ENCODE measurements at regions not wholly inside any gene's neighbourhood (a gene's known extent, or its start where the extent isn't known, plus 50 kb on each side); places are given as distances from the start of the nearest gene placed in this dataset.

GRCh38 chr14:45641541-45641940 lies 388.5 kb upstream of the MIS18BP1 start:
- TF ChIP-seq POLR2A (IDR thresholded peaks at IDR 0.05) (no peak), CTCF (IDR thresholded peaks at IDR 0.05) (no peak)
